Upper lobe of left lung (tissue), 4 donors: ENCODE measurements at regions not wholly inside any gene's neighbourhood (a gene's known extent, or its start where the extent isn't known, plus 50 kb on each side); places are given as distances from the start of the nearest gene placed in this dataset.
"Not testable (repeated sequence)": the region's sequence is repeated elsewhere in the genome, so short reads cannot be mapped to it uniquely, and the experiment has no call there.

Experiments used
- POLR2A ChIP-seq, 4 donors: fragments of 450-650 bp; IDR thresholded peaks; one replicate each; pipeline ENCODE4 v1.5.1; 2016 to 2017; ENCODE audit warnings: antibody characterized with exemption in 4 of 4, mild to moderate bottlenecking in 2 of 4
- TF ChIP-seq, protein P1 (sequence below), 6 experiments: fragments of 450-650 bp in 4 of 6; fragments of 200-600 bp in 2 of 6; sonication (generic) in 2 of 6; IDR thresholded peaks; one replicate each; pipeline ENCODE4 v1.5.1; 2016 to 2019; ENCODE audit warnings: antibody characterized with exemption in 6 of 6

DNA sequence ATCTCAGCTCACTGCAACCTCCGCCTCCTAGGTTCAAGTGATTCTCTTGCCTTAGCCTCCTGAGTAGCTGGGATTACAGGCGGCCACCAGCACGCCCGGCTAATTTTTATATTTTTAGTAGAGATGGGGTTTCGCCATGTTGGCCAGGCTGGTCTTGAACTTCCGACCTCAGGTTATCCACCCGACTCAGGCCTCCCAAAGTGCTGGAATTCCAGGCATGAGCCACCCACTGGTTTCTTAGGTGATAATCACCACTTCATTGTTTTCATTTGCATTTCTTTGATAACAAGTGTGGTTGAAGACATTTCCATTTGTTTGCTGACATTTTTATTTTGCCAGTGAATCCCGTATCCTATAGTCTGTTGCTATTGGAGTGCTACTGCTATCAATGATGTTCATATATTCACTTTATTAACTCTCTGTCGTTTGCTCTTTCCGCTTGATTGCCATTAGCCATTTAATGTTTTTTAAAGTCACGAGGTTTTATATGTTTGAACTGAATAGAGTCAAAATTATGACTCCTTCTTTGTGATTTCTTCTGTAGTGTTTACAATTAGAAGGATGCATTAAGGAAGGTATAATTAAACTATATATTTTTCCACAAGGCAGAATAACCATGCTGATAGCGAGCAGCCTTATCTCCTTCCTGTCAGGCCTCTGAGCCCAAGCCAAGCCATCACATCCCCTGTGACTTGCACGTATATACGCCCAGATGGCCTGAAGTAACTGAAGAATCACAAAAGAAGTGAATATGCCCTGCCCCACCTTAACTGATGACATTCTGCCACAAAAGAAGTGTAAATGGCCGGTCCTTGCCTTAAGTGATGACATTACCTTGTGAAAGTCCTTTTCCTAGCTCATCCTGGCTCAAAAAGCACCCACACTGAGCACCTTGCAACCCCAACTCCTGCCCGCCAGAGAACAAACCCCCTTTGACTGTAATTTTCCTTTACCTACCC is 87.3 kb upstream of the DAPK1 start:
- TF ChIP-seq, protein P1, sequence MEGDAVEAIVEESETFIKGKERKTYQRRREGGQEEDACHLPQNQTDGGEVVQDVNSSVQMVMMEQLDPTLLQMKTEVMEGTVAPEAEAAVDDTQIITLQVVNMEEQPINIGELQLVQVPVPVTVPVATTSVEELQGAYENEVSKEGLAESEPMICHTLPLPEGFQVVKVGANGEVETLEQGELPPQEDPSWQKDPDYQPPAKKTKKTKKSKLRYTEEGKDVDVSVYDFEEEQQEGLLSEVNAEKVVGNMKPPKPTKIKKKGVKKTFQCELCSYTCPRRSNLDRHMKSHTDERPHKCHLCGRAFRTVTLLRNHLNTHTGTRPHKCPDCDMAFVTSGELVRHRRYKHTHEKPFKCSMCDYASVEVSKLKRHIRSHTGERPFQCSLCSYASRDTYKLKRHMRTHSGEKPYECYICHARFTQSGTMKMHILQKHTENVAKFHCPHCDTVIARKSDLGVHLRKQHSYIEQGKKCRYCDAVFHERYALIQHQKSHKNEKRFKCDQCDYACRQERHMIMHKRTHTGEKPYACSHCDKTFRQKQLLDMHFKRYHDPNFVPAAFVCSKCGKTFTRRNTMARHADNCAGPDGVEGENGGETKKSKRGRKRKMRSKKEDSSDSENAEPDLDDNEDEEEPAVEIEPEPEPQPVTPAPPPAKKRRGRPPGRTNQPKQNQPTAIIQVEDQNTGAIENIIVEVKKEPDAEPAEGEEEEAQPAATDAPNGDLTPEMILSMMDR (IDR thresholded peaks at IDR 0.05): not testable (repeated sequence)
- TF ChIP-seq POLR2A (IDR thresholded peaks at IDR 0.05): not testable (repeated sequence)
